ENCODE measurements at regions not wholly inside any gene's neighbourhood (a gene's known extent, or its start where the extent isn't known, plus 50 kb on each side); places are given as distances from the start of the nearest gene placed in this dataset.
"Not testable (repeated sequence)": the region's sequence is repeated elsewhere in the genome, so short reads cannot be mapped to it uniquely, and the experiment has no call there.

DNA sequence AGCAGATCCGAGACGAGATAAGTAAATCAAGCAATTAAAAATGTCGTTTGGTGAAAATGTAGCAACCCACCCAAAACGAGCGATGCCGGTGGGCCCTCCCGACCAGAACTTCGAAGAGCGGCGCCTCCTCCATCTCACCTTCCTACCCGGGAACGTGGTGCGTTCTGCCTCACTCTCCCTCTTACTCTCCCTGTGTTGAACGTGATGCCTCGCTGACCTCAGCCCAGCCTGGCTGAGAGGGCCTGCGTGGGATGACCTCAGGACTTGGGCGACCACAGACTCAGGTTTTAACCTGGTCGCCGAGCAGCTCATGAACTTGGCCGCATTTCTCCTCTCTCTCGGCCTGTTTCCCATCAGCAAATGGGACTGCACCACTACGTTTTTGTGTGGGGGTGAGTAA is 69.7 kb upstream of the RPL38 start:
- Histone ChIP-seq H3K36me3 (no peaks in the 10 kb centered on the region), H3K27me3 (no peaks in the 10 kb centered on the region), H3K9me3 (no peaks in the 10 kb centered on the region), H3K4me1 (no peaks in the 10 kb centered on the region), H3K4me3 (no peak overlapping the region), H3K27ac (no peak overlapping the region)
- ATAC-seq (no peak), DNase-seq (no peak)
- TF ChIP-seq POLR2A (IDR thresholded peaks at IDR 0.05) = no peak
- TF ChIP-seq, protein P1, sequence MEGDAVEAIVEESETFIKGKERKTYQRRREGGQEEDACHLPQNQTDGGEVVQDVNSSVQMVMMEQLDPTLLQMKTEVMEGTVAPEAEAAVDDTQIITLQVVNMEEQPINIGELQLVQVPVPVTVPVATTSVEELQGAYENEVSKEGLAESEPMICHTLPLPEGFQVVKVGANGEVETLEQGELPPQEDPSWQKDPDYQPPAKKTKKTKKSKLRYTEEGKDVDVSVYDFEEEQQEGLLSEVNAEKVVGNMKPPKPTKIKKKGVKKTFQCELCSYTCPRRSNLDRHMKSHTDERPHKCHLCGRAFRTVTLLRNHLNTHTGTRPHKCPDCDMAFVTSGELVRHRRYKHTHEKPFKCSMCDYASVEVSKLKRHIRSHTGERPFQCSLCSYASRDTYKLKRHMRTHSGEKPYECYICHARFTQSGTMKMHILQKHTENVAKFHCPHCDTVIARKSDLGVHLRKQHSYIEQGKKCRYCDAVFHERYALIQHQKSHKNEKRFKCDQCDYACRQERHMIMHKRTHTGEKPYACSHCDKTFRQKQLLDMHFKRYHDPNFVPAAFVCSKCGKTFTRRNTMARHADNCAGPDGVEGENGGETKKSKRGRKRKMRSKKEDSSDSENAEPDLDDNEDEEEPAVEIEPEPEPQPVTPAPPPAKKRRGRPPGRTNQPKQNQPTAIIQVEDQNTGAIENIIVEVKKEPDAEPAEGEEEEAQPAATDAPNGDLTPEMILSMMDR (IDR thresholded peaks at IDR 0.05) = no peak
- 40% methylated on average over 15 of the region's 22 CpGs for whole genome bisulfite sequencing (ENCODE audit: insufficient coverage, low coverage, low lambda C conversion rate, missing lambda C conversion rate)
- intact Hi-C loops (cut with DNase I) = no loop called here

DNA sequence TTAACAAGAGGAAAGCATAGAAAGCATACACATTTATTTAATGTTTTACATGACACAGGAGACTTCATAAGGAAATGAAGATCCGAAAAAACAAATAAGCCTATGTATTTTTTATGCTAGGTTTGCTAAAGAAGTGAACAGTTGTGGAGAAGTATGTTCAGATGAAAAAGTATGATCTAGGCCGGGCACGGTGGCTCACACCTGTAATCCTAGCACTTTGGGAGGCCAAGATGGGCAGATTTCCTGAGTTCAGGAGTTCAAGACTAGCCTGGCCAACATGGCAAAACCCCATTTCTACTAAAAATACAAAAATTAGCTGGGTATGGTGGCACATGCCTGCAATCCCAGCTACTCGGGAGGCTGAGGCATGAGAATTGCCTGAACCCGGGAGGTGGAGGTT is 69.2 kb upstream of the RPL38 start:
- H3K36me3 ChIP-seq; H3K27ac ChIP-seq; H3K9me3 ChIP-seq; H3K4me1 ChIP-seq; H3K4me3 ChIP-seq; intact Hi-C loops (cut with DNase I); H3K27me3 ChIP-seq; DNase-seq; ATAC-seq: not testable (repeated sequence)
- WGBS (ENCODE audit: insufficient coverage, low coverage, low lambda C conversion rate, missing lambda C conversion rate) = 83% methylated on average over 5 of the region's 5 CpGs

DNA sequence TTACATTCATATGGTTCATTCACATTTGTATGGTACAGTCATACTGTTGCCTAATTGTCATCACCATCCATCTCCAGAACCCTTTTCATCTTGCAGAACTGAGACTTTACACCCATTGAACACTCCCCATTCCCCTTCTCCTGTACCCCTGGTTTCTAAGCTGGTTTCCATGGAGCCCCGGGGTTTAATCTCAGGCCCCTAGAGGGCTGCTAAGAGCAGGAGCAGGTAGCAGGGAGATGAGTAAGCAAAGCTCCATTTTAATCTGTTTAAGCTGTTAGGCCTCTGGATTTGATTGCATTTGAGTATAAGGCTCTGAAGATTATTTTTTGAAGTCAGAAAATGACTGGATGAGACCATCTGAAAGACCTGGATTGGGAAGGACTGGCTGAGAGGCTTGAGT is 68.5 kb upstream of the RPL38 start:
- Histone ChIP-seq H3K36me3 (no peaks in the 10 kb centered on the region), H3K4me1 (no peaks in the 10 kb centered on the region), H3K27ac (no peak overlapping the region), H3K4me3 (no peak overlapping the region), H3K9me3 (no peaks in the 10 kb centered on the region), H3K27me3 (no peaks in the 10 kb centered on the region)
- WGBS (ENCODE audit: insufficient coverage, low coverage, low lambda C conversion rate, missing lambda C conversion rate) = 50% methylated on average over 1 of the region's 1 CpG
- ATAC-seq = no peak
- intact Hi-C loops (cut with DNase I) = no loop called here
- TF ChIP-seq, protein P1 (IDR thresholded peaks at IDR 0.05) = no peak
- no peak for TF ChIP-seq POLR2A (IDR thresholded peaks at IDR 0.05)
- no peak for DNase-seq

DNA sequence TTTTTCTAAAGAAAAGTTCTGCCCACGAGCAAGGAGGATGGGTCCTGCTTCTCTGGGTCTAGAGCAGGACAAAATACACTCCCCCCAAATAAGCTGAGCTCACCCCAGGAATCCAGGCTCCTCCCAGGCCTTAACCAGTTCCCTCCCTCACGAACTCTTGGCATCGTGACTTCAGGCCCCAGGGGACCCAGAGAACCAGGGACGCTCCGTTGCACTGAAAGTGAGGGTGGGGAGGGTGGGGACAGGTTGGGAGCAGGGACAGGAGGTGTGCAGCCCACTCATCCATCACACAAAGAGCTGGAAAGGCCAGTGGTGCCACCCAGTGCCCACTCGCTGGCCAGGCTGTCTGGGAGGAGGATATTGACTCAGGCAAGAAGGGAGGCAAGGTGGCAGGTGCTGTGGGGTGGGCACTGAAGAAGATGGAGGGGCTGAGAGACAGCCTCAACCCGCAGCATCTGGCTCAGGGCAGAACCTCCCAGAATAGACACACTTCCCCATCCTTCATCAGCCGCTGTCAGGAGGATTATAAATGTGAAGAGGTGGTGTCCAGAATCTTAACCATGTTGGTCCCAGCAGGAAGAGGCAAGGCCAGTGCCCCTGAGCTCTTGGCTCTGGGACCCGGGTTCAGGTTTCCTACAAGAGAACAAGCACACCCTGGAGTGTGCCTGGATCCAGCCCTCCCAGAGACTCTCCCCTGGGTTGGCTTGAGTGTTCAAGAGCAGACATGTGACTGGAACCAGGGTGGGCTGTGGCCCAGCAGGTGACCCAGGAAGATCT is 67.9 kb upstream of the RPL38 start:
- no peak overlapping the region for H3K4me3 ChIP-seq
- WGBS (ENCODE audit: insufficient coverage, low coverage, low lambda C conversion rate, missing lambda C conversion rate) = 36% methylated on average over 5 of the region's 9 CpGs
- no peaks in the 10 kb centered on the region for H3K27me3 ChIP-seq
- DNase-seq (no peak), ATAC-seq (peak in 1 of 4 donors; percentile 19)
- intact Hi-C loops (cut with DNase I) = no loop called here
- no peak overlapping the region for H3K27ac ChIP-seq
- TF ChIP-seq, protein P1 (IDR thresholded peaks at IDR 0.05) = no peak
- no peak for TF ChIP-seq POLR2A (IDR thresholded peaks at IDR 0.05)
- no peaks in the 10 kb centered on the region for H3K9me3 ChIP-seq
- no peaks in the 10 kb centered on the region for H3K36me3 ChIP-seq
- H3K4me1 ChIP-seq = no peaks in the 10 kb centered on the region

DNA sequence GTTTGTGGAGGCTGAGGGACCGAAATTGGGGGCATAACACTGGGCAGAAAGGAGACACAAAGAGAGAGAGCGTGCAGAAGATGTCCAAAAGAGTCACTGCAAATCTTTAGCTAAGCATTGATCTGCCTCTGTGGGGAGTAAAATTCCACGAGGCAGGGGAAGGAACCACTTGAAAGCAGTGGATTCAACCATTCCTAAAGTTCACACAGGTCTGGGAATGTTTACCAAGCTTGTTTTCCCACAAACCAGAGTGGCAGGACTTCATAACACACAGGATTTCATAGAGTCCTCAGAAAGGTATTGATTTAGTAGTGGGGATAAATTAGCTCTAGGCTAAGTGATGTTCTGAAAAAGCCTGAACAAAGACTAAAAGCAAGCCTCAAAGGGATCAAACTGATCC is 66.1 kb upstream of the RPL38 start:
- Histone ChIP-seq H3K27ac (no peak overlapping the region), H3K4me1 (no peaks in the 10 kb centered on the region), H3K36me3 (no peaks in the 10 kb centered on the region), H3K9me3 (no peaks in the 10 kb centered on the region), H3K27me3 (no peaks in the 10 kb centered on the region), H3K4me3 (no peak overlapping the region)
- intact Hi-C loops (cut with DNase I) = no loop called here
- TF ChIP-seq POLR2A (IDR thresholded peaks at IDR 0.05) = no peak
- TF ChIP-seq, protein P1 (IDR thresholded peaks at IDR 0.05) = no peak
- ATAC-seq = no peak
- 20% methylated on average over 3 of the region's 3 CpGs for WGBS (ENCODE audit: insufficient coverage, low coverage, low lambda C conversion rate, missing lambda C conversion rate)
- DNase-seq = no peak

Measured in right lobe of liver (tissue), 6 donors.